ENCODE measurements at regions not wholly inside any gene's neighbourhood (a gene's known extent, or its start where the extent isn't known, plus 50 kb on each side); places are given as distances from the start of the nearest gene placed in this dataset.

GRCh38 chr7:115327326-115327725 lies 405.4 kb downstream of the MDFIC start:
- H2BK15ac ChIP-seq (ENCODE audit: low read depth, low read length) = no peak overlapping the region
- no peak overlapping the region for H4K91ac ChIP-seq (ENCODE audit: insufficient read depth, low read depth, low read length)
- H2BK120ac ChIP-seq (ENCODE audit: low read depth, low read length) = no peak overlapping the region
- H3K27me3 ChIP-seq (ENCODE audit: control insufficient read depth, insufficient read depth, low read length) = no peaks in the 10 kb centered on the region
- H2BK20ac ChIP-seq (ENCODE audit: low read depth, low read length) = no peak overlapping the region
- H4K5ac ChIP-seq (ENCODE audit: low read depth, low read length) = no peak overlapping the region
- H3K27ac ChIP-seq (ENCODE audit: insufficient read depth, low read length) = no peak overlapping the region
- no peak overlapping the region for H4K8ac ChIP-seq (ENCODE audit: low read depth in 2 of 2, low read length in 2 of 2)
- H3K4me2 ChIP-seq (ENCODE audit: low read depth, low read length) = no peak overlapping the region
- no peaks in the 10 kb centered on the region for H3K79me1 ChIP-seq (ENCODE audit: low read depth in 1 of 2, low read length in 2 of 2)
- no peak overlapping the region for H3K23ac ChIP-seq (ENCODE audit: low read depth, low read length)
- POLR2A ChIA-PET (ENCODE audit: unreplicated experiment) = no interaction called here
- no peak overlapping the region for H2BK5ac ChIP-seq (ENCODE audit: low read depth, low read length, poor library complexity, severe bottlenecking)
- H4K20me1 ChIP-seq (ENCODE audit: insufficient read depth, low read length) = no peaks in the 10 kb centered on the region
- H3K14ac ChIP-seq (replicated peaks; ENCODE audit: low read depth, low read length) = no peak overlapping the region
- intact Hi-C loops (cut with micrococcal nuclease) (no loop called here), in situ Hi-C loops (cut with MboI; ENCODE audit: low sequenced_read_pairs) (no loop called here), dilution Hi-C loops (cut with HindIII; ENCODE audit: low sequenced_read_pairs, unreplicated experiment) (no loop called here)
- ATAC-seq (ENCODE audit: low read depth) = no peak
- H3K18ac ChIP-seq (ENCODE audit: low read depth, low read length) = no peak overlapping the region
- H3K4ac ChIP-seq (ENCODE audit: low read depth, low read length) = no peak overlapping the region
- CTCF ChIA-PET = no interaction called here
- H2AK5ac ChIP-seq (ENCODE audit: low read depth, low read length) = no peak overlapping the region
- no peaks in the 10 kb centered on the region for H3K36me3 ChIP-seq (ENCODE audit: control insufficient read depth, insufficient read depth, low read length)
- no peak overlapping the region for H2AK9ac ChIP-seq (replicated peaks; ENCODE audit: low read depth, low read length, poor library complexity)
- H2AFZ ChIP-seq (replicated peaks; ENCODE audit: low read length, poor library complexity) = no peak overlapping the region
- no TSS peak for BruUV-seq (replicated peaks)
- no peak overlapping the region for H3K4me3 ChIP-seq (ENCODE audit: insufficient read depth, low read depth, low read length)
- H3K4me1 ChIP-seq (ENCODE audit: control insufficient read depth, insufficient read depth, low read length) = no peaks in the 10 kb centered on the region
- H3K9me1 ChIP-seq (ENCODE audit: insufficient read depth, low read length) = no peaks in the 10 kb centered on the region
- no peak overlapping the region for H3K9ac ChIP-seq (ENCODE audit: low read depth, low read length)
- TF ChIP-seq RAD21 (IDR thresholded peaks at IDR 0.05; ENCODE audit: low read length) (no peak), BHLHE40 (IDR thresholded peaks at IDR 0.05; ENCODE audit: low read depth, low read length) (no peak), MXI1 (IDR thresholded peaks at IDR 0.05; ENCODE audit: borderline replicate concordance, low read depth, low read length) (no peak), MAFK (IDR thresholded peaks at IDR 0.05; ENCODE audit: low read depth, low read length) (peak; percentile 97)
- H3K9me3 ChIP-seq (ENCODE audit: control insufficient read depth, insufficient read depth, low read length) = no peaks in the 10 kb centered on the region
- H3K56ac ChIP-seq (ENCODE audit: extremely low read depth, insufficient read depth, low read length) = no peak overlapping the region
- DNase-seq = no peak
